GM23338 (cell line): ENCODE measurements at regions not wholly inside any gene's neighbourhood (a gene's known extent, or its start where the extent isn't known, plus 50 kb on each side); places are given as distances from the start of the nearest gene placed in this dataset.

Experiments
- ATAC-seq: fragments of 200-7000 bp; cut with Tn5 transposase; 3 replicates; pipeline ENCODE4 v1.9.1; 2020
- DNase-seq: peaks from one replicate; pipeline ENCODE4 v3.0.0-alpha.2; 2015; ENCODE audit warnings: low spot score
- H2AFZ ChIP-seq: fragments of 200-600 bp; sonication (generic); 2 replicates; pipeline ENCODE4 v1.8.0; 2016; ENCODE audit warnings: antibody characterized with exemption, mild to moderate bottlenecking, moderate library complexity
- H3F3A ChIP-seq: fragments of 200-600 bp; sonication (generic); replicated peaks from 2 replicates; pipeline ENCODE4 v1.8.0; 2017; ENCODE audit warnings: antibody characterized with exemption, mixed run types, low read depth
- H3K27ac ChIP-seq: fragments of 200-600 bp; sonication (generic); 2 replicates; pipeline ENCODE4 v1.6.1; 2016; ENCODE audit warnings: low read depth
- H3K27me3 ChIP-seq: fragments of 200-600 bp; sonication (generic); 2 replicates; pipeline ENCODE4 v1.8.0; 2016; ENCODE audit warnings: mild to moderate bottlenecking, mixed run types, moderate library complexity; ENCODE audit not compliant: insufficient read depth
- H3K36me3 ChIP-seq: fragments of 200-600 bp; sonication (generic); 2 replicates; pipeline ENCODE4 v1.8.0; 2016; ENCODE audit warnings: mild to moderate bottlenecking; ENCODE audit not compliant: insufficient read depth
- H3K4me1 ChIP-seq: fragments of 200-600 bp; sonication (generic); 2 replicates; pipeline ENCODE4 v1.8.0; 2016; ENCODE audit warnings: mild to moderate bottlenecking, moderate library complexity; ENCODE audit not compliant: insufficient read depth
- H3K4me2 ChIP-seq: fragments of 200-600 bp; sonication (generic); 2 replicates; pipeline ENCODE4 v1.7.1; 2017; ENCODE audit warnings: mixed run types
- H3K4me3 ChIP-seq: fragments of 200-600 bp; sonication (generic); 2 replicates; pipeline ENCODE4 v1.6.1; 2016; ENCODE audit warnings: mixed run types
- H3K79me2 ChIP-seq: fragments of 200-600 bp; sonication (generic); replicated peaks from 2 replicates; pipeline ENCODE4 v1.8.0; 2017; ENCODE audit warnings: mild to moderate bottlenecking; ENCODE audit not compliant: insufficient read depth
- H3K9me2 ChIP-seq: fragments of 200-600 bp; sonication (generic); 2 replicates; pipeline ENCODE4 v1.8.0; 2017; ENCODE audit not compliant: insufficient read depth
- H4K20me1 ChIP-seq: fragments of 200-600 bp; sonication (generic); replicated peaks from 2 replicates; pipeline ENCODE4 v1.8.0; 2017; ENCODE audit warnings: mild to moderate bottlenecking; ENCODE audit not compliant: insufficient read depth
- H3K27ac Mint-ChIP-seq: 2 replicates; pipeline ENCODE4 v1.8.0; 2020; ENCODE audit warnings: inconsistent platforms, mild to moderate bottlenecking, moderate library complexity, mixed read lengths
- H3K27me3 Mint-ChIP-seq: 3 replicates; pipeline ENCODE4 v1.8.0; 2022; ENCODE audit warnings: low read depth, mild to moderate bottlenecking, moderate library complexity, mixed read lengths, inconsistent platforms; ENCODE audit not compliant: insufficient read depth, poor library complexity
- H3K36me3 Mint-ChIP-seq: 3 replicates; pipeline ENCODE4 v1.8.0; 2021; ENCODE audit warnings: low read depth, mild to moderate bottlenecking, inconsistent platforms, moderate library complexity, mixed read lengths
- H3K4me1 Mint-ChIP-seq: 3 replicates; pipeline ENCODE4 v1.8.0; 2020; ENCODE audit warnings: mild to moderate bottlenecking, inconsistent platforms, mixed read lengths
- H3K4me3 Mint-ChIP-seq: 3 replicates; pipeline ENCODE4 v1.8.0; 2021; ENCODE audit warnings: moderate library complexity, mild to moderate bottlenecking, inconsistent platforms, mixed read lengths
- H3K9me3 Mint-ChIP-seq: 3 replicates; pipeline ENCODE4 v1.8.0; 2020; ENCODE audit warnings: moderate library complexity, mild to moderate bottlenecking, inconsistent platforms, mixed read lengths
- CREB1 ChIP-seq: fragments of 250-450 bp; sonication (Bioruptor Pico); IDR thresholded peaks from 2 replicates; pipeline ENCODE4 v1.5.0; 2020; ENCODE audit warnings: low read depth, mild to moderate bottlenecking, moderate library complexity
- EZH2 ChIP-seq: fragments of 200-600 bp; sonication (generic); IDR thresholded peaks from one replicate; pipeline ENCODE4 v1.8.0; 2017; ENCODE audit warnings: antibody characterized with exemption, mild to moderate bottlenecking, low read depth; ENCODE audit not compliant: unreplicated experiment
- EZH2phosphoT487 ChIP-seq: fragments of 200-600 bp; sonication (generic); IDR thresholded peaks from one replicate; pipeline ENCODE4 v1.8.1; 2018; ENCODE audit warnings: antibody characterized with exemption; ENCODE audit not compliant: unreplicated experiment
- JUNB ChIP-seq: IDR thresholded peaks from one replicate; pipeline ENCODE4 v1.6.1; 2016; ENCODE audit warnings: antibody characterized with exemption; ENCODE audit not compliant: unreplicated experiment
- NANOG ChIP-seq: IDR thresholded peaks from 2 replicates; pipeline ENCODE4 v1.6.1; 2016; ENCODE audit warnings: antibody characterized with exemption, borderline replicate concordance
- STAT1 ChIP-seq: IDR thresholded peaks from one replicate; pipeline ENCODE4 v1.6.1; 2016; ENCODE audit warnings: antibody characterized with exemption; ENCODE audit not compliant: unreplicated experiment
- ZNF331 ChIP-seq: fragments of 250-450 bp; sonication (Bioruptor Pico); IDR thresholded peaks from 2 replicates; pipeline ENCODE4 v1.5.0; 2020; ENCODE audit warnings: low read depth, mild to moderate bottlenecking, moderate library complexity
- TF ChIP-seq, protein P1 (sequence below): IDR thresholded peaks from one replicate; pipeline ENCODE4 v1.6.1; 2018; ENCODE audit warnings: antibody characterized with exemption; ENCODE audit not compliant: unreplicated experiment
- TF ChIP-seq, protein P2 (sequence below), 2 experiments: fragments of 200-600 bp in 1 of 2; sonication (generic) in 1 of 2; conservative IDR thresholded peaks; 2 replicates each; pipeline versions ENCODE4 v1.5.1 to v1.6.1; 2016 to 2017; ENCODE audit warnings: antibody characterized with exemption in 2 of 2, low read depth in 2 of 2, mild to moderate bottlenecking in 2 of 2, moderate library complexity in 1 of 2

DNA sequence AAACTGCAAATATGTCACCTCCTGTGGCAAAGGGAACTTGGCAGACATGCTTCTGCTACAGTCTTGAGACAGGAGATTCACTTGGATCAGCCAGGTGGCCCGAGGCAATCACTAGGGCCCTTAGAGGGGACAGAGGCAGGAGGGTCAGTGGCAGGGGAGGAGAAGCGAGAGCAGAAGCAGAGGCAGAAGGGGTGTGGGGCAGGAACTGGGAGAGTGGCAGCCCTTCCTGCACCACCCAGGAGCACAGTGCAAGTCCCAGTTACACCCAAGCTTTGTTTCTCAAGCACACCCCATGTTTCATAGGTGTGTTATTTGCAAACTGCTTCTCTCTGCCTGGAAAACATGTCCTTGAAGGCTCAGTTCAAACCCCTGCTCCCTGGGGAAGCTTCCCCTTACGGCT, 309.7 kb upstream of the MYT1L start (continued):
- TF ChIP-seq, protein P1, sequence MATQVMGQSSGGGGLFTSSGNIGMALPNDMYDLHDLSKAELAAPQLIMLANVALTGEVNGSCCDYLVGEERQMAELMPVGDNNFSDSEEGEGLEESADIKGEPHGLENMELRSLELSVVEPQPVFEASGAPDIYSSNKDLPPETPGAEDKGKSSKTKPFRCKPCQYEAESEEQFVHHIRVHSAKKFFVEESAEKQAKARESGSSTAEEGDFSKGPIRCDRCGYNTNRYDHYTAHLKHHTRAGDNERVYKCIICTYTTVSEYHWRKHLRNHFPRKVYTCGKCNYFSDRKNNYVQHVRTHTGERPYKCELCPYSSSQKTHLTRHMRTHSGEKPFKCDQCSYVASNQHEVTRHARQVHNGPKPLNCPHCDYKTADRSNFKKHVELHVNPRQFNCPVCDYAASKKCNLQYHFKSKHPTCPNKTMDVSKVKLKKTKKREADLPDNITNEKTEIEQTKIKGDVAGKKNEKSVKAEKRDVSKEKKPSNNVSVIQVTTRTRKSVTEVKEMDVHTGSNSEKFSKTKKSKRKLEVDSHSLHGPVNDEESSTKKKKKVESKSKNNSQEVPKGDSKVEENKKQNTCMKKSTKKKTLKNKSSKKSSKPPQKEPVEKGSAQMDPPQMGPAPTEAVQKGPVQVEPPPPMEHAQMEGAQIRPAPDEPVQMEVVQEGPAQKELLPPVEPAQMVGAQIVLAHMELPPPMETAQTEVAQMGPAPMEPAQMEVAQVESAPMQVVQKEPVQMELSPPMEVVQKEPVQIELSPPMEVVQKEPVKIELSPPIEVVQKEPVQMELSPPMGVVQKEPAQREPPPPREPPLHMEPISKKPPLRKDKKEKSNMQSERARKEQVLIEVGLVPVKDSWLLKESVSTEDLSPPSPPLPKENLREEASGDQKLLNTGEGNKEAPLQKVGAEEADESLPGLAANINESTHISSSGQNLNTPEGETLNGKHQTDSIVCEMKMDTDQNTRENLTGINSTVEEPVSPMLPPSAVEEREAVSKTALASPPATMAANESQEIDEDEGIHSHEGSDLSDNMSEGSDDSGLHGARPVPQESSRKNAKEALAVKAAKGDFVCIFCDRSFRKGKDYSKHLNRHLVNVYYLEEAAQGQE, result no peak
- no peak for TF ChIP-seq STAT1
- TF ChIP-seq, protein P2, sequence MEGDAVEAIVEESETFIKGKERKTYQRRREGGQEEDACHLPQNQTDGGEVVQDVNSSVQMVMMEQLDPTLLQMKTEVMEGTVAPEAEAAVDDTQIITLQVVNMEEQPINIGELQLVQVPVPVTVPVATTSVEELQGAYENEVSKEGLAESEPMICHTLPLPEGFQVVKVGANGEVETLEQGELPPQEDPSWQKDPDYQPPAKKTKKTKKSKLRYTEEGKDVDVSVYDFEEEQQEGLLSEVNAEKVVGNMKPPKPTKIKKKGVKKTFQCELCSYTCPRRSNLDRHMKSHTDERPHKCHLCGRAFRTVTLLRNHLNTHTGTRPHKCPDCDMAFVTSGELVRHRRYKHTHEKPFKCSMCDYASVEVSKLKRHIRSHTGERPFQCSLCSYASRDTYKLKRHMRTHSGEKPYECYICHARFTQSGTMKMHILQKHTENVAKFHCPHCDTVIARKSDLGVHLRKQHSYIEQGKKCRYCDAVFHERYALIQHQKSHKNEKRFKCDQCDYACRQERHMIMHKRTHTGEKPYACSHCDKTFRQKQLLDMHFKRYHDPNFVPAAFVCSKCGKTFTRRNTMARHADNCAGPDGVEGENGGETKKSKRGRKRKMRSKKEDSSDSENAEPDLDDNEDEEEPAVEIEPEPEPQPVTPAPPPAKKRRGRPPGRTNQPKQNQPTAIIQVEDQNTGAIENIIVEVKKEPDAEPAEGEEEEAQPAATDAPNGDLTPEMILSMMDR (conservative IDR thresholded peaks at IDR 0.05; ENCODE audit: low read depth in 2 of 2), result no peak
- no peak for TF ChIP-seq EZH2phosphoT487
- TF ChIP-seq EZH2, result no peak
- no peak for TF ChIP-seq ZNF331
- TF ChIP-seq NANOG, result no peak

DNA sequence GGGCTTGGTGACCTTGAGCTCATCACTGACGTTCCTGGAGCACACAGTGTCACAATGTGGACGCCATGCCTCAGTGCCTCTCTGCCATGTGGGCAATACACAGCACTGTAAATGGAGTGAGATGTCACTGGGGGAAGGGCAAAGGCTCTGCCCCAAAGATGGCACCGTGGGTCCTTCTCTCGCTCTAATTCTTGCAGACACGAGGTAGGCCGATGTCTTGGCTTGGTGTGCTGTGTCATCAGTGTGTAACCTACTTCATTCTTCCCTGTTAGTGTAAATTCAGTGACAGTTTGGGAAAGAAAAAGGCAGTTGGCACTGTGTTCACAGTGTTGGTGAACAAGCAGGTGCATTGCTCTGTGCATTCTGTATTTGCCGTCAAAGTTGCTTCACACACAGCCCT, 309.3 kb upstream of the MYT1L start:
- no peak overlapping the region for H3K4me2 ChIP-seq
- H3F3A ChIP-seq, result no peaks in the 10 kb centered on the region
- H3K79me2 ChIP-seq, result no peaks in the 10 kb centered on the region
- H3K4me1 ChIP-seq, result no peaks in the 10 kb centered on the region
- H3K4me3 Mint-ChIP-seq, result no peak overlapping the region
- H3K27me3 Mint-ChIP-seq, result peaks cover 7% of the 10 kb centered on the region
- H2AFZ ChIP-seq, result no peak overlapping the region
- no peak for ATAC-seq
- H3K9me3 Mint-ChIP-seq, result peaks cover 4% of the 10 kb centered on the region; the same call in 2 of the 3 replicates
- peaks cover 4% of the 10 kb centered on the region; the same call in 1 of the 3 replicates for H3K36me3 Mint-ChIP-seq
- no peaks in the 10 kb centered on the region for H4K20me1 ChIP-seq
- no peak for DNase-seq
- no peaks in the 10 kb centered on the region for H3K27me3 ChIP-seq
- H3K9me2 ChIP-seq, result no peaks in the 10 kb centered on the region
- no peaks in the 10 kb centered on the region for H3K36me3 ChIP-seq
- no peak overlapping the region for H3K4me3 ChIP-seq
- no peak overlapping the region for H3K27ac ChIP-seq
- 0 out of 3 replicates have a peak, but pooled peaks cover 3% of the 10 kb centered on the region for H3K4me1 Mint-ChIP-seq
- no peak overlapping the region for H3K27ac Mint-ChIP-seq
- TF ChIP-seq, protein P2 (conservative IDR thresholded peaks at IDR 0.05; ENCODE audit: low read depth in 2 of 2), result no peak
- TF ChIP-seq EZH2phosphoT487, result no peak
- TF ChIP-seq, protein P1, result no peak
- no peak for TF ChIP-seq JUNB
- TF ChIP-seq STAT1, result no peak
- no peak for TF ChIP-seq CREB1 (CRISPR knock-in tag)
- TF ChIP-seq EZH2, result no peak
